ENCODE measurements at regions not wholly inside any gene's neighbourhood (a gene's known extent, or its start where the extent isn't known, plus 50 kb on each side); places are given as distances from the start of the nearest gene placed in this dataset.

DNA sequence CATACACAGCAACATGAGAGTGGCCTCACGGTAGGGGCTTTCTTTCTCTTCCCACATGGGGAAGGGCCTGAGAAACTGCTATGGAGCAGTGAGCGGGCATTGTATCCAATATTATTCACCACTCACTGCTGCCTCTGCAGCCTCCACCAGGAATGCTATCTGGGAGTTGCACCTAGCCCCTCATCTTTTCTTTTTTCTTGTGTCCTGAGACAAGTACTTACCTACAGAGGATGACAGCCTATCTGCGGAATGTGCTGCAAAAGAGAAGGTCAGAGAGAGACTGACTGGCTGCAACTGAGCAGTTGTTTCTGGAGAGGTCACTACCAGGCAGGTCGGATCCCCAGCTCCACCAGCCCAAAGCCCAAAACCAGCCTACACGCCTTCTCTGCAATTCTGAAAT is 52.1 kb upstream of the HTATIP2 start:
- H3K27ac ChIP-seq: no peak overlapping the region
- TF ChIP-seq ZFX (IDR thresholded peaks at IDR 0.05): no peak
- TF ChIP-seq, protein P1, sequence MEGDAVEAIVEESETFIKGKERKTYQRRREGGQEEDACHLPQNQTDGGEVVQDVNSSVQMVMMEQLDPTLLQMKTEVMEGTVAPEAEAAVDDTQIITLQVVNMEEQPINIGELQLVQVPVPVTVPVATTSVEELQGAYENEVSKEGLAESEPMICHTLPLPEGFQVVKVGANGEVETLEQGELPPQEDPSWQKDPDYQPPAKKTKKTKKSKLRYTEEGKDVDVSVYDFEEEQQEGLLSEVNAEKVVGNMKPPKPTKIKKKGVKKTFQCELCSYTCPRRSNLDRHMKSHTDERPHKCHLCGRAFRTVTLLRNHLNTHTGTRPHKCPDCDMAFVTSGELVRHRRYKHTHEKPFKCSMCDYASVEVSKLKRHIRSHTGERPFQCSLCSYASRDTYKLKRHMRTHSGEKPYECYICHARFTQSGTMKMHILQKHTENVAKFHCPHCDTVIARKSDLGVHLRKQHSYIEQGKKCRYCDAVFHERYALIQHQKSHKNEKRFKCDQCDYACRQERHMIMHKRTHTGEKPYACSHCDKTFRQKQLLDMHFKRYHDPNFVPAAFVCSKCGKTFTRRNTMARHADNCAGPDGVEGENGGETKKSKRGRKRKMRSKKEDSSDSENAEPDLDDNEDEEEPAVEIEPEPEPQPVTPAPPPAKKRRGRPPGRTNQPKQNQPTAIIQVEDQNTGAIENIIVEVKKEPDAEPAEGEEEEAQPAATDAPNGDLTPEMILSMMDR (conservative IDR thresholded peaks at IDR 0.05): no peak

- no peak overlapping the region for H3K27ac ChIP-seq
- TF ChIP-seq, protein P1 (conservative IDR thresholded peaks at IDR 0.05): no peak
- no peak for TF ChIP-seq ZFX (IDR thresholded peaks at IDR 0.05)
These were observed 52.7 kb upstream of the HTATIP2 start for GRCh38 chr11:20310596-20311394.

DNA sequence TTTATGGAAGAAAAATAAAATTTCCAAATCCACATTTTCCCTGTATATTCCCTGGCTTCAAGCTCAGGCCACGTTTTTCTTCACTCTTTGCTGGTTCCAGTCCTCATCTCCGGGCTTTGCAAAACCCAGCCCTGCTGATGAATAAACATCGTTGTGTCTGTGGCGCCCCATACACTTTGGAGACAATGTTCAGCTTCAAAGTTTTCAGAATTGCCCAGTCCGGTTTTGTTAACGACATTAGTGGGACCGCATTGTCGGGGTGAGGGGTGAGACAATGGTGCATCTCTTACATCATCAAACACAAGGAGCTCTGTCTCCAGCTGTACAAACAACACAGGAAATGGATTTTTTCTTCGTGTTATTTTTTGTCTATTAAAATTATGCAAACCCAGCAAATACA is 53.4 kb upstream of the HTATIP2 start:
- no peak for TF ChIP-seq ZFX (IDR thresholded peaks at IDR 0.05)
- TF ChIP-seq, protein P1 (conservative IDR thresholded peaks at IDR 0.05): no peak
- H3K27ac ChIP-seq: no peak overlapping the region

DNA sequence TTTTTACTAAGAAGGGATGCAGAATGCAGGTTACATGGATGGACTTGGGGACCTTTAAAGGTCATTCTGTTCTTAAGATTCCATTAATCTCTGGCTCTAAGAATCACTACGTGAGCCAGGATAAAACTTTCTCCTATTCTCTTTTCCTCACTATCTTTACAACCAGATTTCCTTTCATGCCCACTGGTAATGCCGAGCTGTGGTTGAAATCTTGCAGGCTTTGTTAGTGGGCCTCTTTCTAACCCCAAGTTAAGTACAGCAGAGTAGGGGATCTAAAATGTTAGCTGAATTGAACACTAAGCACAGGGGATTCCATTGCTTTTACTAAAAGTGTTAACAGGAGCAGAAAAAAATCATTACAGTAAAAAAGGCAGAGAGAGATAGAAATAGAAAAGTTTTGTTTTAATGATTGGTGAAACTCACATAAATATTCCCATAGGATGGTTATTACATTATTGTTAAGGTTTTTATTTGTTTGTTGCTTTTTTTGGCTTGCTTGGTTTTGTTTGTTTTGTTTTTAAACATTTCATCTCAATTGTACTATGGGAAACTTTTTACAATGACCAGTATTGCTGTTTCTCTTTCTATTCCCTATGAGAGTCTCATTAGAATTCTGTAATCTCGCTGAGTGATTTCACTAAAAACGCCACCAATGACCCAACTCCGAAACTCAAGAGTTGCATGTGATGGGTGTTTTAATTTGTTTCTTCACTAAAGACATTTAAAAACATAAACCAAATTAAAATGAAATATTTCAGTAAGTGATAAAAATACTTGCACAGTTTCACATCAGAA is 54.1 kb upstream of the HTATIP2 start:
- TF ChIP-seq, protein P1 (conservative IDR thresholded peaks at IDR 0.05): no peak
- no peak for TF ChIP-seq ZFX (IDR thresholded peaks at IDR 0.05)
- H3K27ac ChIP-seq: no peak overlapping the region

DNA sequence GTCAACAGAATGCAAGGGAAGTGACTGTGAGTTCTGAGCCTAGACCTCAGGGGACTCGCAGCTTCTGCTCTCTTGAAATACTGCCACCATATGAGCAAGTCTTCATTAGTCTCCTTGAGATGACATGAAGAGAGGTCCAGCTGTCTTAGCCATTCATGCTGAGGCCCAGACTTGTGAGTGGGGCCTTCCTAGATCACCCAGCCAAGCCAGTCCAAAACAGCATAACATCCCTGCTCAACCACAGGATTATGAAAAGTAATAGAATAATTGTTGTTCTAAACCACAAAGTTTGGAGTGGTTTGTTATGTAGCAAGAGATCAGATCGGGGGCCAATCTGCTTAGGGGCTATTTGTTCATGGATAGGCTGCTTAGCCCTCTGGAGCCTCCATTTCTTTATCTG is 54.9 kb upstream of the HTATIP2 start:
- no peak overlapping the region for H3K27ac ChIP-seq
- no peak for TF ChIP-seq ZFX (IDR thresholded peaks at IDR 0.05)
- TF ChIP-seq, protein P1 (conservative IDR thresholded peaks at IDR 0.05): no peak

DNA sequence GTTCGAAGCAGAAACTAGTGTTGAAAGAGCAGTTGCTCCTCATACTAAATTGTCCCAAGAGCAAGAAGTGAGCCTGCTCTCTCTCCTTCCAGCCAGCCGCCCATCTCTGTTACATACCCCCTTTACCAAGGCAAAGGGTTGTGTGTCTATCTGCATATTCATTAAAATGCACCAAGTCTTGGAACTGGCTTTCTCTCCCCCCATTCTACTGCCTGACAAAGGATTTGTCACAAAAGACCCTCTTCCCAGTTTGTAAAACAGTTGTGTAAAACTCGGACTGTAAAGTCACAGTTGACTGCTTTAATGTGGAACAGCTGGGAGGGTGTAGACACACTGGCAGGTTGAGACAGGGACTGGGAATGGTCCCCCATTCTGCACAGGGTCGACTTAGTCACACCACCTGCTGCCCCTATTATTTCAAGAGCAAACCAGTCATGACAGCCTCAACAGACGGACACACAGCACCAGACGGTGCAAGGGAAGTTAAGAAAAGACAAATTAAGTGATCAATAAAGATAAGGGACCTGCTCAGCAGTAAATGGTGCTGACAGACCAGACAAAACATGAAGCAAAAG is 60.0 kb upstream of the HTATIP2 start:
- H3K27ac ChIP-seq: no peak overlapping the region
- TF ChIP-seq, protein P1 (conservative IDR thresholded peaks at IDR 0.05): no peak
- TF ChIP-seq ZFX (IDR thresholded peaks at IDR 0.05): no peak

DNA sequence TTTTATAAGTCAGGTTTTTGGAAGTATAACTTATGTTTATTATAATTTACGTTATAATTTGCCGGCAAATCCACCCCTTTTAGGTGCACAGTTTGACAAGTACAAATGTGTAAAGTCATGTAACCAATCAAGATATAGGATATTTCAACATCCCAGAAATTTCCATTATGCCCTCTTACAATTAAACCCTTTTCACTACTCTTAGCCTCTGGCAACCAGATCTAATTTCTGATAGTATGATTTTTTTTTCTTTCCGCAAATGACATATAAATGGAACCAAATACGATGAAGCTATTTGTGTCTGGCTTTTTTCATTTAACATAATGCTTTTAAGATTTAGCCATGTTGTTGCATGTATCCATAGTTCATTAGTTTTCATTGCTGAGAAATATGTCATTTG is 69.5 kb upstream of the HTATIP2 start:
- TF ChIP-seq ZFX (IDR thresholded peaks at IDR 0.05): no peak
- TF ChIP-seq, protein P1 (conservative IDR thresholded peaks at IDR 0.05): no peak
- H3K27ac ChIP-seq: no peak overlapping the region
